Calu3 (cell line): ENCODE measurements at regions not wholly inside any gene's neighbourhood (a gene's known extent, or its start where the extent isn't known, plus 50 kb on each side); places are given as distances from the start of the nearest gene placed in this dataset.
"Not testable (repeated sequence)": the region's sequence is repeated elsewhere in the genome, so short reads cannot be mapped to it uniquely, and the experiment has no call there.

Experiments
- BruUV-seq: library from RNA; stranded (reverse); fragments of 400-500 nt; replicated peaks from 2 replicates; lab custom pipeline; 2021; lab: Mats Ljungman, UMichigan
- CTCF ChIA-PET: fragments of 300-600 bp; sonication (Branson Sonifier 250); formaldehyde crosslinking; loops from one replicate; lab custom pipeline; 2022; ENCODE audit warnings: antibody characterized with exemption; lab: Charles Lee
- DNase-seq: peaks from one replicate; pipeline ENCODE4 v3.0.0; 2022
- H3K27ac Mint-ChIP-seq: one replicate; pipeline ENCODE4 v1.8.0; 2022; ENCODE audit warnings: mixed read lengths; ENCODE audit not compliant: unreplicated experiment
- H3K27me3 Mint-ChIP-seq: one replicate; pipeline ENCODE4 v1.8.0; 2022; ENCODE audit warnings: mixed read lengths; ENCODE audit not compliant: unreplicated experiment
- H3K36me3 Mint-ChIP-seq: one replicate; pipeline ENCODE4 v1.8.0; 2022; ENCODE audit warnings: mild to moderate bottlenecking, moderate library complexity, mixed read lengths; ENCODE audit not compliant: insufficient read depth, unreplicated experiment
- H3K4me1 Mint-ChIP-seq: one replicate; pipeline ENCODE4 v1.8.0; 2022; ENCODE audit warnings: mild to moderate bottlenecking, low read depth, mixed read lengths; ENCODE audit not compliant: unreplicated experiment
- H3K4me3 Mint-ChIP-seq: one replicate; pipeline ENCODE4 v1.8.0; 2022; ENCODE audit warnings: mild to moderate bottlenecking, low read depth, moderate library complexity, mixed read lengths; ENCODE audit not compliant: unreplicated experiment
- H3K9me3 Mint-ChIP-seq: one replicate; pipeline ENCODE4 v1.8.0; 2022; ENCODE audit warnings: low read depth, mixed read lengths; ENCODE audit not compliant: unreplicated experiment
- intact Hi-C: fragments of 100-400 bp; cut with micrococcal nuclease; formaldehyde crosslinking; loops from one replicate; pipeline ENCODE4 v1.10.0; 2022; ENCODE audit not compliant: unreplicated experiment
- TF ChIP-seq, protein P1 (sequence below): fragments of 200-600 bp; IDR thresholded peaks from one replicate; pipeline ENCODE4 v1.8.0; 2022; ENCODE audit warnings: antibody characterized with exemption; ENCODE audit not compliant: unreplicated experiment

DNA sequence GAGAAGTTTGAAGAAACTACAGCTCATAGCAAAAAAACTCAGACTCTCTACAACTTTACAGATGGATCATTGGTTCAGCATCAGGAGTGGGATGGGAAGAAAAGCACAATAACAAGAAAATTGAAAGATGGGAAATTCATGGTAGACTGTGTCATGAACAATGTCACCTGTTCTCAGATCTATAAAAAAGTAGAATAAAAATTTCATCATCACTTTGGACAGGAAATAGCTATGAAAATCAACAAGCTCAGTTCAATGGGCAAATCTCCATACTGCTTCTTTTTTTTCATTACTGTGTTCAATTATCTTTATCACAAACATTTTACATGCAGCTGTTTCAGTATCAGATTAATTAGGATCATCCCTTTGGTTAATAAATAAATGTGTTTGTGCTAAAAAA, 76.5 kb upstream of the RAPGEF2 start:
- Mint-ChIP-seq H3K27me3 (no peaks in the 10 kb centered on the region), H3K4me1 (no peaks in the 10 kb centered on the region), H3K36me3 (no peaks in the 10 kb centered on the region), H3K9me3 (no peaks in the 10 kb centered on the region), H3K27ac (no peak overlapping the region), H3K4me3 (no peak overlapping the region)
- no TSS peak for BruUV-seq
- TF ChIP-seq, protein P1, sequence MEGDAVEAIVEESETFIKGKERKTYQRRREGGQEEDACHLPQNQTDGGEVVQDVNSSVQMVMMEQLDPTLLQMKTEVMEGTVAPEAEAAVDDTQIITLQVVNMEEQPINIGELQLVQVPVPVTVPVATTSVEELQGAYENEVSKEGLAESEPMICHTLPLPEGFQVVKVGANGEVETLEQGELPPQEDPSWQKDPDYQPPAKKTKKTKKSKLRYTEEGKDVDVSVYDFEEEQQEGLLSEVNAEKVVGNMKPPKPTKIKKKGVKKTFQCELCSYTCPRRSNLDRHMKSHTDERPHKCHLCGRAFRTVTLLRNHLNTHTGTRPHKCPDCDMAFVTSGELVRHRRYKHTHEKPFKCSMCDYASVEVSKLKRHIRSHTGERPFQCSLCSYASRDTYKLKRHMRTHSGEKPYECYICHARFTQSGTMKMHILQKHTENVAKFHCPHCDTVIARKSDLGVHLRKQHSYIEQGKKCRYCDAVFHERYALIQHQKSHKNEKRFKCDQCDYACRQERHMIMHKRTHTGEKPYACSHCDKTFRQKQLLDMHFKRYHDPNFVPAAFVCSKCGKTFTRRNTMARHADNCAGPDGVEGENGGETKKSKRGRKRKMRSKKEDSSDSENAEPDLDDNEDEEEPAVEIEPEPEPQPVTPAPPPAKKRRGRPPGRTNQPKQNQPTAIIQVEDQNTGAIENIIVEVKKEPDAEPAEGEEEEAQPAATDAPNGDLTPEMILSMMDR = no peak
- CTCF ChIA-PET = interaction anchor here (0.6 kb wide), 1 partner anchor 68 kb away, joined by 5 read pairs; no protein-coding TSS in a partner anchor
- intact Hi-C loops = no loop called here
- no peak for DNase-seq

DNA sequence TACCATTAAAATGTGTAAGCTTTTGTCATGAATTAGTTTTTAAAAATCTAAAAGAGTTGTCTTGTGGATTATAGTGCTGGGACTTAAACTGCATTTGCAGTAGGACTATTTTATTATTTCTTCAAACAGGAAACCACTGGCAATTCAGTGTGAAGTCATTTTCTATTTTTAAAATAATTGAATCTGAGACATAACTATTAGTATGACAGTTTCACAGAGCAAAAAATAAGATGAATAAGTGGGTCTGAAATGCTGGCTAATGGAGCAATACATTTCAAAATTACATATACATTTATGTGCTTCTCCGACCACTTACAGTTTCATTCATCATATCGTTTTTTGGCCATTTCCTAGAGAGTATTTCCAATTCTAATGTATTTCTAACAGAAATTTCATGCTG, 75.3 kb upstream of the RAPGEF2 start:
- no TSS peak for BruUV-seq
- TF ChIP-seq, protein P1 = no peak
- Mint-ChIP-seq H3K9me3 (no peaks in the 10 kb centered on the region), H3K4me3 (no peak overlapping the region), H3K27me3 (no peaks in the 10 kb centered on the region), H3K4me1 (no peaks in the 10 kb centered on the region), H3K36me3 (no peaks in the 10 kb centered on the region), H3K27ac (no peak overlapping the region)
- CTCF ChIA-PET = no interaction called here
- DNase-seq = no peak
- intact Hi-C loops = no loop called here

DNA sequence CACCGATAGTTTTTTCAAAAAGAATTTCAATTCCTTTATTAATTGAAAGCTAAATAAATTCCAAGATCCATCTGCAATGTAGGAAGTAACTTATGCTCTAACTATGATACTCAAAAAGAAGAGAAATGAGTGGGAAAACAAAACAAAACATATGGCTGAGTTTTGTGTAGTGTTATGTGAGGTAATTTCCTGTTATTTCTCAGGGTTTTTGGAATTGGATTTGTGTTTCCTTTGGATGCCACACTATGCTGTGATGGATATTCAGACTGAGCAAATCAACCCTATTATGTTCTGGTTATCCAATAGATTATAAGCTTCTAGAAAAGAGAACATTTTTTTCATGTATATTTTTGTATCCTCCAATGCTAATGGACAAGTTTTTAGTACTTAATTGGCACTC, 73.4 kb upstream of the RAPGEF2 start:
- no peak for DNase-seq
- no TSS peak for BruUV-seq
- intact Hi-C loops = no loop called here
- no peaks in the 10 kb centered on the region for H3K27me3 Mint-ChIP-seq
- TF ChIP-seq, protein P1 = no peak
- CTCF ChIA-PET = no interaction called here
- H3K4me1 Mint-ChIP-seq = no peaks in the 10 kb centered on the region
- H3K9me3 Mint-ChIP-seq = no peaks in the 10 kb centered on the region
- no peak overlapping the region for H3K4me3 Mint-ChIP-seq
- H3K27ac Mint-ChIP-seq = no peak overlapping the region
- H3K36me3 Mint-ChIP-seq = no peaks in the 10 kb centered on the region

DNA sequence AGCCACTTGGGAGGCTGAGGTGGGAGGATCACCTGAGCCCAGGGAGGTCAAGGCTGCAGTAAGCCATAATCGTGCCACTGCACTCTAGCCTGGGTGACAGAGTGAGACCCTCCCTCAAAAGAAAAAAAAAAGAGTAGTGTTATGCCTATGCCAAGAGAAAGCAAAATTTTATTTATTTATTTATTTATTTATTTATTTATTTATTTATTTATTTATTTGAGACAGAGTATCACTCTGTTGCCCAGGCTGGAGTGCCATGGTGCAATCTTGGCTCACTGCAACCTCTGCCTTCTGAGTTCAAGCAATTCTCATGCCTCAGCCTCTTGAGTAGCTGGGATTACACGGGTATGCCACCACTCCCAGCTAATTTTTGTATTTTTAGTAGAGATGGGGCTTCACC, 72.6 kb upstream of the RAPGEF2 start:
- H3K27ac Mint-ChIP-seq, H3K9me3 Mint-ChIP-seq, BruUV-seq, H3K4me1 Mint-ChIP-seq, H3K36me3 Mint-ChIP-seq, H3K4me3 Mint-ChIP-seq, intact Hi-C loops, CTCF ChIA-PET, H3K27me3 Mint-ChIP-seq, DNase-seq: not testable (repeated sequence)

DNA sequence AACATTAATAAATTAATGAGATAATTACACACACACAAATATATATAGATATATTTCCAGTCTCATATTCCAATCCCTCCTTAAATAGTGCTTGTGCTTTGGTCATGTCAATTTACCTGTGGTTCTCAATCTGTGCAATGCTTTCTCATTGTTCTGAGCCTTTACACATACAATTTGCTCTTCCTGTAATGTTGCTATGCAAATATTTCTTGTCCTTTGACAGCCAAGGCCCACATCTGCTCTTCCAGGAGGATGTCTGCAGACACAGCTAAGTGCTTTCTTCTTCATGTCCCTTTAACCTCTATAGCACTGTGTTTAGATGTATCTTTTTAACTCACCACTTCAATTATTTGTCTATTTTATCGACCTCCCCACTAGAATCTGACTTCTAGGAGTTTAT, 67.3 kb upstream of the RAPGEF2 start:
- Mint-ChIP-seq H3K27ac (no peak overlapping the region), H3K36me3 (no peaks in the 10 kb centered on the region), H3K4me3 (no peak overlapping the region), H3K4me1 (no peaks in the 10 kb centered on the region), H3K9me3 (no peaks in the 10 kb centered on the region), H3K27me3 (no peaks in the 10 kb centered on the region)
- intact Hi-C loops = no loop called here
- TF ChIP-seq, protein P1 = no peak
- CTCF ChIA-PET = no interaction called here
- BruUV-seq = no TSS peak
- DNase-seq = no peak
